ENCODE measurements at regions not wholly inside any gene's neighbourhood (a gene's known extent, or its start where the extent isn't known, plus 50 kb on each side); places are given as distances from the start of the nearest gene placed in this dataset.
"Not testable (repeated sequence)": the region's sequence is repeated elsewhere in the genome, so short reads cannot be mapped to it uniquely, and the experiment has no call there.

DNA sequence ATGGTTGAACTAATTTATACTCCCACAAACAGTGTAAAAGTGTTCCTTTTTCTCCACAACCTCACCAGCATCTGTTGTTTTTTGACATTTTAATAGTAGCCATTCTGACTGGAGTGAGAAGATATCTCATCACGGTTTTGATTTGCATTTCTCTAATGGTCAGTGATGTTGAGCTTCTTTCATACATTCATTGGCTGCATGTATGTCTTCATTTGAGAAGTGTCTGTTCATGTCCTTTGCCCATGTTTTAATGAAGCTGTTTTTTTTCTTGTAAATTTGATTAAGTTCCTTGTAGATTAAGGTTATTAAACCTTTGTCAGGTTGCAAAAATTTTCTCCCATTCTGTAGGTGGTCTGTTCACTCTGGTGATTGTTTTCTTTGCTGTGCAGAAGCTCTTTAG, 281.1 kb downstream of the PTH2R start:
- DNase-seq = not testable (repeated sequence)

DNA sequence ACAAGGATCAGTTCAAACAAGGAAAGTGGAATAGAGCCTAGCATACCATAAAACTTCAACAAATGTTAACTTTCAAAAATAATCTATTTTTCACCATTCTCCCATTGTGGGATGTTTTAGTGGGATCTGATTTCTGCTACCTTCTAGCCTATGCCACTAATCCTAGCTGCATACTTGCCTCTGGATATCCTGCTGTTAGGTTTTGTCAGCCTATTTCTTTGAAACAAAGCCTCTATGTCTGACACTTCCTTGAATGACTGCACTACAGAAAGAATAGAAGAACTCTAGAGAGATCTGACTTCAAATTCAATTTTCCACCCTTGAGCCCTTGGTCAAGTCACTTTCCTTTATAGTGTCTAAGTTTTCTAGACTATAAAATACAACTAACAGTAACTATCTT, 291.5 kb downstream of the PTH2R start:
- no peak for DNase-seq

DNA sequence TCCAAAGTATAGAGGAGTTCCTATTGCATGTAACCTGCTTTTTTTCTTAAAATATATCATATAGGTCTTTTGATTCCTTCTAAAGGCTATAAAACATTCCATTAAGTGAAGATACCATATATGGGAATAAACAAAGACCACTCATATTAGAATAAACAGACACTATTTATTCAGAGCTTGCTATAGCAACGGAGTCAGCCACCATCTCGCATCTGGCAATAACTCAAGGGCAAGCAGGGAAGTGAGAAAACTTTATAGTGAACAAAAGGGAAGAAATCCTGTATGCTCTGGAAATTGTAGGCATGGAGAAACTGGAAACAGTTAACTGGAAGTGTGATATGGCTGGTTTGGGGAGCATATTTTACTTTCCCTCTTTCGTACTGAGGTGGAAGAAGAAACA, 301.9 kb downstream of the PTH2R start:
- no peak for DNase-seq

DNA sequence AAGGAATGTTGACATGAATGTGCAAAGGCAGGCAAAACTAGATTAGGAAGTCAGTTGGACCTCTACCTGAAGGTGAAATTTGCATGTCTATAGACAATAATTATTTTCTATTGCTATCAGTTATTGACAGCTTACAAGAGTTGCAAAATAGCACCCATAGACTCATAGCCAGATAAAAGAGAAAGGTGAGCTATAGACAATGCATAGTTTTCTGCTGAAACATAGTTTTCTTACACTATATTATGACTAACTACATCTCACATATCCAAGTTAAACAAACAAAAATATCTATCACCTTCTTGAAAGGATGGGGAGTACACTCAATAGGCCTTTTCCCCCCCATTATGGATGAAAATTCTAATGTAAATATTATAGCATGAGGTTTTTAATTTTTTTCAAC, 305.0 kb downstream of the PTH2R start:
- DNase-seq = no peak

DNA sequence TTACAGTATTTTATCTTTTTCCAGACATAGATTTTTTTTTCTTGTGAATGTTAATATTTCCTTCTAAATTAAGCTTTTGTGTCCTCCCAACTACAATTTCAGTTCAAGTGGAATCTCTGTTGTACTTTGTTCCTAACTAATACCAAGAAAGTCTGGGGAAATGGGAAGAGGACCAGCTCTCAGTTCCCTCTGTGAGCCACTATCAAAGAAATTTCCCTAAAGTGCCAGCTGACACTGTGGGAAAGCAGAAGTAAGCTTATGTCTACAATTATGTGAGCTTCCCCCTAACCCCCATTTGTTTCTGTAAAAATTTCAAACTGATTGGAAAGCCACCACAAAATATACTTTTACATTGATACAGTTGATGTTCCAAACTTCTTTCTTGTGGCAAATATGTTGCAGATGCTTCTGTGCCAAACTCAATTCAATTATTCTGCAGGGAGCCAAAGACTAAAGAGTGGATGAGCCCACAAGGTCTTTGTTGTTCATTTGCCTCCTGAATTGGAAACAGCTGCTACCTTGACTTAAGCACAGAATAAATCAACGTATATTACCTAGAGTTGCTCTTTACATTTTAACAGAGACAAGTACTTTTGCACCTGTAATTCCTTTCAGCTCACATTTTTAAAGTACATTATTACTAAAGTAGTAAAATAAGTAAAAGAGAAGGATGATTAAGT, 306.6 kb downstream of the PTH2R start:
- no peak for DNase-seq

DNA sequence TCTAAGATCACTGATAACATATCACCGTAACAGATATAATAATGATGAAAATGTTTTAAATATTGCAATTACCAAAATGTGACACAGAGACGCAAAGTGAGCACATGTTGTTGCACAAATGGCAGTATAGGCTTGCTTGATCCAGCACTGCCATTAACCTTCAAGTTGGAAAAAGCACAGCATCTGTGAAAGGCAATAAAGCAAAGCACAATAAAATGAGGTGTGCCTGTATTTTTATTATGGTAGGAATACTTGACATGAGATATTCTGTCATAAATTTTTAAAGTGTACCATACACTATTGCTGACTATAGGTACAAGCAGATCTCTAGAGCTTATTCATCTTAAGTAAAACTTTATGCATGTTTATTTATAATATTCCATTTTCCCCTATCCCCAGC, 312.2 kb downstream of the PTH2R start:
- DNase-seq = no peak

DNA sequence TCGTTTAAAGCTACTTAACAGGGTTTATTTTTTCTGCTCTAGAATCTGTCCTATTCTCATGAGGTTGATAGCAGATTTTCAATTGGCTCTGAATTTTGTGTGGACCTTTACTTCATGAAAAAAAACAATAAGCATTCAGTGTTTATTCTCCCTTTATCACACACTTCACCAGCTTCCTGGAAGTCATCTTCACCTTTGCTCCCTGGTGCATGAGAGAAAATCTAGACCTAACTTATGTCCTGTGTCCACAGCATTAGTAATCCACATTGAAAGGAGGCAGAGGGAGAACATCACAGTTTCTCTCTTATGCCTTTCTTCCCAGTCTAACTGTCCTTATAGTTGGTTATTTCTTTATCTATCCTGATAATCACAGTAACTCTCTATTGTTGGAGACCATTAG, 316.1 kb downstream of the PTH2R start:
- no peak for DNase-seq

DNA sequence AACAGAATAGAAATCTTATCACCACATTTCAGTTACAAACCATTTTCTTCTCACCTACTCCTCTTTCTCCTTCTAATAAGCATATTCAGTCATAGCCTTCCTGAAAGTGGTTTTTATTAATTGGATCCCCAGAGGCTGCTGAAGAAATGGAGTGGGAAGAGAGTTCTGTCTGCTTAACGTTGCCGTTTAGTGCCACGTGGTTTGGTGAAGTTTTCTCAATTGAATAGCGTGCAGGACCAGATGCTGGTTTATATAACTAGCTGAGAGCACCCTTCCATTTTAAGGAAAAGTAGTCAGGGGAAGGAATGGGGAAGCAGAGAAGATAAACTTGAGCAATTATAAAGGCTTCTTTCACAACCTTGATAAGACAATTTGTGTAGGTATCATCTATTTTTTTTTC, 318.7 kb downstream of the PTH2R start:
- no peak for DNase-seq

DNA sequence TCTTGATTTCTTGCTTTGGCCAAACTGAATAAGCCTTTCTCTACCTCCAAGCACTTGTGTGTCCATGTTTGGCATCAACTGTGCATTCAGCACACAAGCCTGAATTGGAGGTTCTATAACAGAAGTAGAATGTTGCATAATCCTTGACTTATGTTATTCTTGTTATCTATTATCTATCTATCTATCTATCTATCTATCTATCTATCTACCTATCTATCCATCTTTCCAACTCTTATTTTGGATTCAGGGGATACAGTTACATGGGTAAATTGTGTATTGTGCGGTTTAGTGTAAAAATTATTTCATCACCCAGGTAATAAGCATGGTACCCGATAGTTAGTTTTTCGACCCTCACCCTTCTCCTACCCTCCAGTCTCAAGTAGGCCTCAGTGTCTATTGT, 319.6 kb downstream of the PTH2R start:
- DNase-seq = no peak

DNA sequence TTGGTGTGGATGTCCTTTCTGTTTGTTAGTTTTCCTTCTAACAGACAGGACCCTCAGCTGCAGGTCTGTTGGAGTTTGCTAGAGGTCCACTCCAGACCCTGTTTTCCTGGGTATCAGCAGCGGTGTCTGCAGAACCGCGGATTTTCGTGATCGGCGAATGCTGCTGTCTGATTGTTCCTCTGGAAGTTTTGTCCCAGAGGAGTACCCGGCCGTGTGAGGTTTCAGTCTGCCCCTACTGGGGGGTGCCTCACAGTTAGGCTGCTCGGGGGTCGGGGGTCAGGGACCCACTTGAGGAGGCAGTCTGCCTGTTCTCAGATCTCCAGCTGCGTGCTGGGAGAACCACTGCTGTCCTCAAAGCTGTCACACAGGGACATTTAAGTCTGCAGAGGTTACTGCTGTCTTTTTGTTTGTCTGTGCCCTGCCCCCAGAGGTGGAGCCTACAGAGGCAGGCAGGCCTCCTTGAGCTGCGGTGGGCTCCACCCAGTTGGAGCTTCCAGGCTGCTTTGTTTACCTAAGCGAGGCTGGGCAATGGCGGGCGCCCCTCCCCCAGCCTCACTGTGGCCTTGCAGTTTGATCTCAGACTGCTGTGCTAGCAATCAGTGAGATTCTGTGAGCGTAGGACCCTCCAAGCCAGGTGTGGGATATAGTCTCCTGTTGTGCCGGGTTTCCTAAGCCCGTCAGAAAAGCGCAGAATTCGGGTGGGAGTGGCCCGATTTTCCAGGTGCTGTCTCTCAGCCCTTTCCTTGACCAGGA, 345.2 kb downstream of the PTH2R start:
- DNase-seq = not testable (repeated sequence)

DNA sequence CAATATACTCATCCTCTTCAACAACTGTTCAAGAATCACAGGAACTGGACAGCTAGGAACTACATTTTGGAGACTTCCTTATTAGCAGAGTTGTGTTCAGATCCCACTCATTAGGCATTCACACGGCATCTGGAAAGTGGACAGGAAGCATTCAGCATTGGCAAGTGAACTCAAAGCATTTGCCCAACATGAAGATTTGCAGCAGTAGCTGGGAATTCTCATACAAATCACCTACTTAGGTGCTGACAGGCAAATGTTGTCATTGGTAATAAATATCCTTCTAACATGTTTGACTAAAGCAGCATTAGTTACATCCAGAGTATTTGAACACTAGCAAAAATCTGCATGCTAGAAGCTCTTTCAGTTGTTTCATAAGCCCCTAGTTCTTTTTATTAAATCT, 350.8 kb downstream of the PTH2R start:
- no peak for DNase-seq

DNA sequence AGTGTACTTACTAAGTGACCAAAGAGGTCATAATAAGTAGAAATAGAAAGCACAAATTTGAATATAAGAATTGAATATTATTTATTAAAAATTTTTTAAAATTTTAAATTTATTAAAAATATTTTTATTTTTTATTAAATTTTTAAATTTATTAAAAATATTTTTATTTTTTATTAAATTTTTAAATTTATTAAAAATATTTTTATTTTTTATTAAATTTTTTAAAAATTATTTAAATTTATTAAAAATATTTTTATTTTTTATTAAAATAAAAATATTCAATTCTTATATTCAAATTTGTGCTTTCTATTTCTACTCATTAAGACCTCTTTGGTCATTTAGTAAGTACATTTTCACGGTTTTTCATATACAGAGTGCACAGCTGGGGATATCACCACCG, 366.5 kb downstream of the PTH2R start:
- not testable (repeated sequence) for DNase-seq

DNA sequence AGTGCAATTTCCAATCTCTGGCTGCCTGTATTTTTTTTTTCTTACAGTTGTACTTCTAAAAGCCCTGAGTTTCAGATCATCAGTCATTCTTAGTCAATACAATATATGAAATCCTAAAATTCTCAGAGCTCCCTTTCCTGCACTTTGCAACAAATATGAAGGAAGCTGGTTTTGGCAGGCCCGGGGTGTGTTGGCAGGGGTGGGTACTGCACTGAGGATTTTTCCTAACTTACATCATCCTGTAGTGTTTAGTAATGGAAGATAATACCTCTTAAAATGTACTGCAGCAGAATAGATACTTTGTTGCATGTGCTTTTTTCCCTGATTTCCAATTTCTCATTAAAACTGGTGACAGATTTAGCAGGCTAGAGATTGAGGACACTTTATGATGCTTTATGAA, 374.6 kb downstream of the PTH2R start:
- peak; percentile 52 for DNase-seq

DNA sequence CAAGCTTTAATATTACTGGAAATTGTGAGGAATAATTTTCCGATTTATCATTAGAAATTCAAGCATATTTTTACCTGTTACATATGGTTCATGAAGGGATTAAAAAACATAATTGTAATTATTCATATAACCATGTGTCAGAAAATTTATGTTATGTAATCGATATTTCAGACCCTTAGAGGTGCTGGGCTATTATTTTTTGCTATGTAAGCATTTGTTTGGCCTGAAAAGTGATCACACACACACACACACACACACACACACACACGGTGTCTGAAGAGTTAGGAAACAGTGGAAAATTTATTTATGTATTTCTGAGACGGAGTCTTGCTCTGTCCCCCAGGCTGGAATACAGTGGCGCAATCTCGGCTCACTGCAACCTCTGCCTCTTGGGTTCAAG, 375.5 kb downstream of the PTH2R start:
- DNase-seq = no peak

DNA sequence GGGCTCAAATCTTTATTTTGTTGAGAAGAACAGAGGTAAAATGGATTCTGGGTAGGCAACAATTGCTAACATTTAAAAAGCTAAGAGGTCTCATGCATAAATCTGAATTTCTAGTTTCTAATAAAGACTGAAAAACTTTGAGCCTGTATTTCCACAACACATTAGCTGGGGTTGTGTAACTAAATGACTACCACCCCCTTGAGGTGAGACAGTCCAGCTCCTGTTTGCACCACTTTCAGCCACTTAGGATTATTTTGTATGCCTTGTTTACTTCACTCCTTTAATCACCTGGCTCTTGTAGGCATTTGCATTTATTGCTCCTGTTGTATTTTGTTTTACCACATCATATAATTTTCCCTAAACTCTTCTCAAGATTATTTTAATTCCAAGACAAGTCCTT, 376.6 kb downstream of the PTH2R start:
- no peak for DNase-seq

DNA sequence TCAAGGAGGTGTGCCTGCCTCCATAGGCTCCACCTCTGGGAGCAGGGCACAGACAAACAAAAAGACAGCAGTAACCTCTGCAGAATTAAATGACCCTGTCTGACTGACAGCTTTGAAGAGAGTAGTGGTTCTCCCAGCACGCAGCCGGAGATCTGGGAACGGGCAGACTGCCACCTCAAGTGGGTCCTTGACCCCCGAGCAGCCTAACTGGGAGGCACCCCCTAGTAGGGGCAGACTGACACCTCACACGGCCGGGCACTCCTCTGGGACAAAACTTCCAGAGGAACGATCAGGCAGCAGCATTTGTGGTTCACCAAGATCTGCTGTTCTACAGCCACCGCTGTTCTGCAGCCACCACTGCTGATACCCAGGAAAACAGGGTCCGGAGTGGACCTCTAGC, 378.2 kb downstream of the PTH2R start:
- DNase-seq = not testable (repeated sequence)

DNA sequence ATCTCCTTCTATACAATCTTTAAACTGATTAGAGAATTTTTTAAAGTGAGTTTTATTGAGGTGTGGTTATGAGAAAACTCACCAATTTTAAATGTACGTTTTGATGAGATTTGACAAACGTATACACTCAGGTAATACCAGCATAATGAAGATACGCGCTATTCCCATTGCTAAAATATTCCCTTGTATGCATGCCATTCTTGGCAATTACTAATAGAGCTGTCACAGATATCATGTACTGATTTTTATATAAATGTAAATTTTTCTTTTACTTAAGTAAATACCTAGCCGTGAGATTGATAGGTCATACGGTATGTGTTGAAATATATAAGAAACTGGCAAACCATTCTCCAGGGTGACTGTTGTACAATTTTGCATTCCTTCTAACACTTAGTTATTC, 384.7 kb downstream of the PTH2R start:
- no peak for DNase-seq

DNA sequence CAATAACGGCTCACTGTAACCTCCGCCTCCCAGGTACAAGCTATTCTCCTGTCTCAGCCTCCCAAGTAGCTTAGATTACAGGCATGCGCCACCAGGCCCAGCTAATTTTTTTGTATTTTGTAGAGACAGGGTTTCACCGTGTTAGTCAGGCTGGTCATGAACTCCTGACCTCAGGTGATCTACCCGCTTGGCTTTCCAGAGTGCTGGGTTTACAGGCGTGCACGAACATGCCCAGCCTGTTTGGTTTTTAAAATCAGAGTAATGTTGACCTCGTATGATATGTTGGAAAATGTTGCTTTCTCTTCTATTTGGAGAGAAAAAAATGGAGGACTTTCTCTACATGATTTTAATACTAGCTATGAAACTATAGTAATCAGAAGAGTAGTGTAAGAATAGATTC, 386.2 kb downstream of the PTH2R start:
- DNase-seq = no peak

DNA sequence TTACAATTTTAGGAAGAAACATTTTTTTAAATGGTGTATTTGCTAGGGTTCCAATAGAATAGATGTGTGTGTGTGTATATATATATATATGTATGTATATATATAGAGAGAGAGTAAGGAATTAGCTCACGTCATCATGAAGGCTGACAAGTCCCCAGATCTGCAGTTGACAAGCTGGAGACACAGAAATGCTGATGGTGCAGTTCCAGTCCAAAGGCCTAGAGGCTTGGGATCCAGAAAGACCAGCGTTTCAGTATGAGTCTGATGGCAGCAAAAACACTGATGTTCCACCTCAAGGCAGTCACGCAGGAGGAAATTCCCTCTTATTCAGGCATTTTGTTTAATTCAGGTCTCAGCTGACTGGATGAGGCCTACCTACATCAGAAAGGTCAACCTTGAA, 386.8 kb downstream of the PTH2R start:
- no peak for DNase-seq

DNA sequence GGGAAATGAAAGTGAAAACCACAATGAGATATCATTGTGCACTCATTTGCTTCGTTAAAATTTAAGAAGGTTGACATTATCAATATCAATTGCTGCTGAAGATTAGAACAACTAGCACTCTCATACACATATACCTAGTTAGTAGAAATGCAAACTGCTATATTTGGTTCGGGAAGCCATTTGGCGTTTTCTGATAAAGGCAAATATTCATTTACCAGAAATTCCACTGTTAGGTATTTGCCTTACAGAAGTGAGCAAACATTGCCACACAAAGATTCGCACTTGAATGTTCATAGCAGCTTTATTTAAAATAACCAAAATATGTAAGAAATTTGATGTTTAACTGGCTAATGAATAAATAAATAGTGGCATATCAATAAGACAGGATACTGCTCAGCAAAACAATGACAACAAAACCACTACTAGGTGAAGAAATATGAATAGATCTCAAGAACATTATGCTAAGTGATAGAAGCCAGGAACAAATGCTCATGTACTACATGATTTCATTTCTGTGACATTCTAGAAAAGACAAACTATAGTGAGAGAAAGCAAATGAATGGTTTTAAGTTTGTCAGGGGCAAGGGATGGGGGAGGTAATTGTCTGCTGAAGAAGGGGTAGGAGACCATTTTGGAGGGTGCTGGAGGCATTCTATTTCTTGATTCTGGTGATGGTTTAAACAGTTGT, 387.8 kb downstream of the PTH2R start:
- DNase-seq = no peak

DNA sequence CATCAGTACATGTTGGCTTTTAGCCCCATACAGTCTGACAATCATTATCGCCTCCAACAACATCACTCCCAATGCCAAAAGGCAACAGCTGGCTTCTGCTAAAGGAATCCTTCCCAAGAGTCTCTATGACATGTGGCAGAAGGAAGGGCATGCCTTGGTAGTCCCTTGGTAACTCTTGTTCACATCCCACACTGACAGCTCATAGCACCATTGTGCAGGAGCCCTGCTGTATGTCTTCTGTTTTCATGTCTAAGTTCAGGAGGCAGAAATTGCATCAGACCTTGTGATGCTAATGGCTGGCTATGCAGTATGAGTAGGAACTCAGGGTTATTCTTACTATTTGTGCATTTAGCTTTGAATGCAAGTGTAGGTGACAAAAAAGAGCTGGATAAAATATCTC, 392.1 kb downstream of the PTH2R start:
- DNase-seq = no peak

DNA sequence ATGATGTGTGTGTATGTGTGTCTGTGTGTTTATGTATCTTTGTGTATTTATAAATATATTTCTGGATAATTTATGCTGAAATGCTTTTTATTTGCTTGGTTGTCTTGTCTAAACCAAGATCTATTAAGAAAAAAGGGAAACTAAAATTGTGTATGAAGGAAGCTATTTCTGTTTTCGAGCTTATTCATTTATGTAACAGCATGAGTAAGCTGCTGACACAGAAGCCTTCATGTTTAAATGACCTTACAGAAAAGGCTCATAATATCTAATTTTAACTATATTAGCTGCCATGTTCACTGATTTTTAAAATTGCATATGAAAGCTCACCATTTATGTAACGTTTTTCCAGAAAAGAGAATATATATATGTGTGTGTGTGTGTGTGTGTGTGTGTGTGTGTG, 392.8 kb downstream of the PTH2R start:
- no peak for DNase-seq

DNA sequence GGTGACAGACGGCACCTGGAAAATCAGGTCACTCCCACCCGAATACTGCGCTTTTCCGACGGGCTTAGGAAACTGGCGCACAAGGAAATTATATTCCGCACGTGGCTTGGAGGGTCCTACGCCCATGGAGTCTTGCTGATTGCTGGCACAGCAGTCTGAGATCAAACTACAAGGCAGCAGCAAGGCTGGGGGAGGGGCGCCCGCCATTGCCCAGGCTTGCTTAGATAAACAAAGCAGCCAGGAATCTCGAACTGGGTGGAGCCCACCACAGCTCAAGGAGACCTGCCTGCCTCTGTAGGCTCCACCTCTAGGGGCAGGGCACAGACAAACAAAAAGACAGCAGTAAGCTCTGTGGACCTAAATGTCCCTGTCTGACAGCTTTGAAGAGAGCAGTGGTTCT, 394.3 kb downstream of the PTH2R start:
- DNase-seq = not testable (repeated sequence)

DNA sequence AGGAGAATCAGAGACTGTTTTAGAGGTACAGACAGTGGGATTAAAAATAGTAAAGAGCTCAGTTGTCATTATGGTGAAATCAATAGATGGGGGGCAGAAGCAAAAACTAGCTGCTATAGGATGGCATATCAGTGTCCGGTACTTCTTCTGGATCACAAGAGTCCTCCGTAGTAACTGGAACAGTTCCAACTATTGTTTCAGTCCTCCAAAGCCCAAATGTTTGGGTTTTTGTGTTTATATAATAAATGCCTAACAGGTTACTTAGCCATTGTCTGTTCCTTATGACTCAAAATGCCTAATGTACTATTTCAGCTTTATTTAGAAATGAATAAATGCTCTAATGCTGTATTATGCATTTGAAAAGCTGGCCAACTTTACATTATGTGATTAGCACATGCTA, 401.2 kb downstream of the PTH2R start:
- DNase-seq = no peak

Measured in right forelimb (tissue), 1 donor.